ENCODE measurements at regions not wholly inside any gene's neighbourhood (a gene's known extent, or its start where the extent isn't known, plus 50 kb on each side); places are given as distances from the start of the nearest gene placed in this dataset.

GRCh38 chr10:123463181-123463580 is 203.0 kb upstream of the GPR26 start:
- no peak for TF ChIP-seq CTCF (IDR thresholded peaks at IDR 0.05)
- no peak for TF ChIP-seq POLR2A (IDR thresholded peaks at IDR 0.05)

All from esophagus squamous epithelium (tissue), 4 donors.